ENCODE measurements at regions not wholly inside any gene's neighbourhood (a gene's known extent, or its start where the extent isn't known, plus 50 kb on each side); places are given as distances from the start of the nearest gene placed in this dataset.
"Not testable (repeated sequence)": the region's sequence is repeated elsewhere in the genome, so short reads cannot be mapped to it uniquely, and the experiment has no call there.

DNA sequence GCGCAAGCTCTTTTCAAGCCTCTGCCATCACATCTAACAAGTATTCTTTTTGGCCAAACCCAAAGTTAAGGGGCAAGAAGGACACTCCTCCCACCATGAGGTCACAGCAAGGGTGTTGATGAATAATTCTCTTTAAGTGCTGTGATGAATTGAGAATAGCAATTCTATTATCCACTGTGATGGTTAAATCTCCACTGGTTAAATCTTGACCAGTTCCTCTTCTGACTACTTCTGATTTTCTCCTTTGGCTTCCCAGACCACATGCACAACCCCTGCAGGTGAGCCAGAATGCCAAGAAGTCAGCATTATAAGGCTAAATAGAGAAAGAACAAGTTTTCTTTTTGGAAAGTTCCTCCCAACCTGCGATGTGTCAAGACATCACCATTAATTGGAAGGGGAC, 90.6 kb upstream of the BCL2L14 start:
- no peak for DNase-seq

GRCh38 chr12:11981121-11981733, 89.5 kb upstream of the BCL2L14 start:
- DNase-seq, result peak; percentile 46

GRCh38 chr12:11984417-11984816, 86.3 kb upstream of the BCL2L14 start:
- DNase-seq, result no peak

DNA sequence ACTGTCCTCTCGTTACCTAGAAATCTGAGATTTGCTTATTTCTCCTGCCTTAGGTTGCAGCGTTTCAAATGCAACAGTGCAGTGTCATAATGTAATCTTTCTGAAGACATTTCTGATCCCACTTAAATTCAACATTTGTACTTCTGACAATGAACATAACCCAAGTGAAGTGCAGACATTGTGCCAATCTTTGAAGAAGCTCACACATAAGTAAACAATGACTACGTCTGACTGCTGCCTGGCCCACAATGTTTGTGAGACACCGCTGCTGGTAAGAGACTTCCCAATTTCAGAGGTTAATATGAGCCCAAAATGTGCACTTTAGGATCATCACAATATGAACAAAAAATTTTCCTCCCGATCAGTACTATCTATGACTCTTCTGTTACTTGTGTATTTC, 84.6 kb upstream of the BCL2L14 start:
- no peak for DNase-seq

DNA sequence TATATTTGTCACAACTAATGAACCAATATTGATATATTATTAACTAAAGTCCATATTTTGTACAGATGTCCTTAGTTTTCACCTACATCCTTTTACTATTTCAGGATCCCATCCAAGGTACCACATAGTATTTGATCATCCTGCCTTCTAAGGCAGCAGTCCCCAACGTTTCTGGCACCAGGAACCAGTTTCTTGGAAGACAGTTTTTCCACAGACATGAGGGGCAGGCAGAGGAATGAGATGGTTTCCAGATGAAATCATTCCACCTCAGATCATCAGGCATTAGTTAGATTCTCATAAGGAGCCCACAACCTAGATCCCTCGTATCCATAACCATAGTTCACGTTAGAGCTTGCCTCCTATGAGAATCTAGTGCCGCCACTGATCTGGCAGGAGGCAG, 82.8 kb upstream of the BCL2L14 start:
- DNase-seq, result no peak

- no peak for DNase-seq
Observed at GRCh38 chr12:11991604-11992003, 79.1 kb upstream of the BCL2L14 start.

- DNase-seq, result no peak
Observed at GRCh38 chr12:11992515-11992914, 78.2 kb upstream of the BCL2L14 start.

DNA sequence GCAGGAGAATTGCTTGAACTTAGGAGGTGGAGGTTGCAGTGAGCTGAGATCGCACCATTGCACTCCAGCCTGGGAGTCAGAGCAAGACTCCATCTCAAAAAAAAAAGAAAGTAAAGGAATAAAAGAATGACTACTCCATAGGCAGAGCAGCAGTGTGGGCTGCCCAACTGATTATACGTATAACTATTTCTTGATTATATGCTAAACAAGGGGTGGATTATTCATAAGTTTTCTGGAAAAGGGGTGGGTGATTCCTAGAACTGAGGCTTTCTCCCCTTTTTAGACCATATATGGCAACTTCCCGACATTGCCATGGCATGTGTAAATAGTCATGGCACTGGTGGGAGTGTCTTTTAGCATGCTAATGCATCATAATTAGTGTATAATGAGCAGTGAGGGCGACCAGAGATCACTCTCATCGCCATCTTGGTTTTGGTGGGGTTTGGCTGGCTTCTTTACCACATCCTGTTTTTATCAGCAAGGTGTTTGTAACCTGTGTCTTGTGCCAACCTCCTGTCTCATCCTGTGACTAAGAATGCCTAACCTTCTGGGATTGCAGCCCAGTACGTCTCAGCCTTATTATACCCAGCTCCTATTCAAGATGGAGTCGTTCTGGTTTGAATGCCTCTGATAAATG, 72.3 kb upstream of the BCL2L14 start:
- not testable (repeated sequence) for DNase-seq

DNA sequence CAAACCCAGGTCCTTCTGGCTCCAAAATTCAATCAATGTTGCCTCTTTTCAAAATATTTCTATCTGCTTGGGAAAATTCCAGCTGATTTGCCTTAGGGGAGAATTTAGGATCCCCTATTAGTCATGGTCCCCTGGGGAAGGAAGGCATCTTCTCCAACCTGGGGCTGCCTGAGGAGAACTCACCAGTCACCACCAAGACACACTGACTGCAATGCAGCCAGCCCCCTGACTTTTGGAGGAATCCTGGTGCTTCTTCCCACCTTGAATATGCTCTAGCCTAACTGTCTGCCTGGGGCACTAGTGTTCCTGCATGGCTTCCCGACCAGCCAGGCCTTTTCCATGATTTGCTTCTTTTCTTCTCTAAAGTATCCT, 71.8 kb upstream of the BCL2L14 start:
- DNase-seq, result no peak

DNA sequence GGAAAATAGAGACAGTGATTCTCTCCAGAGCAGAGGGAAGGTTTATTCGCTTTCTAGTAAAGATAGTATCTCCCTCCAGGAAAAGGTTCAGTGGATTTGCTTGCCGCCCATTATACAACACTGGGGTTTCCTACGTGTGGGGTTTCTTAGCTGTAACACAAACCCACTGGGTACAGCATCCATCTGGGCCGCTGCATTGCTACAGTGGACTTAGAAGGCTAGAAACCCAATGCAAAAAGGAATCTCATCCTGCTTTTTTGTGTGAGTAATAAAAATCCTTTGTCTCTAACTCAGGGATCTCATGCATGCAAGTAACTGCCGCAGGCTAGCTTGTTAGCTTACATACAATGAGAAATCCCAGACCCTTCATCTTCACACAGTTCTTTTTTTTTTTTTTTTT, 67.1 kb upstream of the BCL2L14 start:
- DNase-seq, result no peak

- no peak for DNase-seq
Observed at GRCh38 chr12:12004524-12004923, 66.2 kb upstream of the BCL2L14 start.

DNA sequence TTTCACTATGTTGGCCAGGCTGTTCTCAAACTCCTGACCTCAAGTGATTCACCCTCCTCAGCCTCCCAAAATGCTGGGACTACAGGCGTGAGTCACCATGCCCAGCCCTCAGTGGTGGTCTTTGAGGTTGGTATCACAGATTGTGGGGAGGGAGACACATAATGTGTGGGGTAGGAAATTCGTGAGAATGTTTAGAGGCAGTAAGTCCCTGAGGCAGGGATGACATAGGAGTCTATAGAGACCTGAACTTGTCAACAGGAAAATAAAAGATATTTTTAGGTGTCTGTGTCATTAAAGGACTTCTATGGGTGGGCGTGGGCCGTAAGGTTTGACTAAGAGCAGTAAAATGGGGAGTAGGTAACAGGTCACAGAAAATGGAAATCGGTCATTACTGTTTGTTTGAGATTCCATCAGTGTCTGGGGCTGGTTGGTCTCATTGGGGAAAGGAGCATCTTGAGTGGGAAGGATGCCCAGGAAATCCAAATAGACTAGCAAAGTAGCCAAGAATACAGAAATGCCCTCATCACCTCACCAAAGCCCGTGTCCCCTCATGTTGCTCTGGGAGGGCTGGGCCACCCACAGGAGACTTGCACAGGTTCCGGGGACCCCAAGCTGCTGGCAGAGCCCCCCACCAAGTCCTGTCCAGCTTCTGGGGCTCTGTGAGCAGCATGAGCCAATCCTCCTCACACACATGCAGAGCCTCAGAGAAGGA, 63.6 kb upstream of the BCL2L14 start:
- DNase-seq, result peak; percentile 55

DNA sequence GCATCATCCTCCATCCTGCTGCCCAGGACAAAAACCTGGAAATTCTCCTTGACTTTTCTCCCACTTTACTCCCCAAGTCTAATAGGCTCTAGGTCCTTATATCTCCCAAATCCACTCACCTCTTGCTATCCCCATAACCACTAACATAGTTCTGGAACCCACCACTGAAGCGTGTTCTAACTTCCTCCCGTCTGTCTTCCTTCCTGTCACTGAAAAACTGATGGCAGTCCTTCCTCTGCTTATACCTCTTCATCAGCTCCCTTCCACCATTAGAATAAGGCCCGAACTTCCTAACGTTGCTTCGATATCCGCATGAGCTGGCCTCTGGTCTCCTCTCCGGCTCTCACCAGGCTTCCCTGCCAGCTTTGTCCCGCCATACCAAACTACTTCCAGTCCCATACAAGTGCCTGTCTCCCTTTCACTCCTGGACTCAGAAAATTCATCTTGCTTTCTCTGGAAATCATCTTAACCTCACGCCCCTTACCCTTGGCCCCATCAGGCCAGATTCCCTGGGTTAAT, 63.0 kb upstream of the BCL2L14 start:
- DNase-seq, result no peak

- DNase-seq, result no peak
Observed at GRCh38 chr12:12008232-12008850, 62.4 kb upstream of the BCL2L14 start.

- DNase-seq, result no peak
Observed at GRCh38 chr12:12008931-12009611, 61.7 kb upstream of the BCL2L14 start.

GRCh38 chr12:12009749-12010276, 60.9 kb upstream of the BCL2L14 start:
- DNase-seq, result not testable (repeated sequence)

DNA sequence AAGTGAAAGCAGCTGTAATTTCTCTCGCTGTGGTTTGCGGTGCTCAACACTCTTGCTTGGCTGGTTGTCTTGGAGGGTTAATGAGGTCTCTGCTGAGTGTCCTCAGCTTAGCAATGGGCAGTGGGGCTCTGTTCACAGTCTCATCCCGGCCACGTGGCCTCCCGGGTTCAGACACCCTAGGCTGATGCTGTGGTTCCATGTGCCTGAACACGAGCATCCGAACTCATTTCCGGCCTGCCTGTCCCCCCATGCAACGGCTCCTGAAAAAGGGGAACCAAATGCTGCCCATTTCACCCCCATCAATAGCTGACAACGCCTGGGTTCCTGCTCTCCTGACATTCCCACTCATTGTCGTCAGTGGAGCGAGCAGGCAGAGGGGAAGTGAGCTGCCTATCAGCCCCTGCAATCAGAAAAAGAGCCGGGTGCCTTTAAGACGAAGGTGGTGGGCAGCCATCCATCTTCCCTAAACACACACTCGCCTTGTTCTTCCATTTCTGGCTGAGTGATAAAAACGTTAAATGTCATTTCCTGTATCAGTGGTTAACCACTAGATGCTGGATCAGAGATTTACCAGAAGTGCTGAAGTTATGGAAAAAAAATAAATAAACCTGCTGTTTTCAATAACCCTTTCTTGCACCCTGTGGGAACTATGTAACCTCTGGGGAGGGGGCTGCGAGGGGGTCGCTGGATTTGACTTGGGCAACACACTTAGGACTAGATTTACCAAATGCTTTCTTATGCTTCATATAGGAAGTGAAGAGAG, 60.3 kb upstream of the BCL2L14 start:
- peak; percentile 47 for DNase-seq

GRCh38 chr12:12011880-12012260, 58.9 kb upstream of the BCL2L14 start:
- no peak for DNase-seq

GRCh38 chr12:12015073-12015685, 55.6 kb upstream of the BCL2L14 start:
- DNase-seq, result no peak

GRCh38 chr12:12016284-12017100, 54.2 kb upstream of the BCL2L14 start:
- DNase-seq, result no peak

DNA sequence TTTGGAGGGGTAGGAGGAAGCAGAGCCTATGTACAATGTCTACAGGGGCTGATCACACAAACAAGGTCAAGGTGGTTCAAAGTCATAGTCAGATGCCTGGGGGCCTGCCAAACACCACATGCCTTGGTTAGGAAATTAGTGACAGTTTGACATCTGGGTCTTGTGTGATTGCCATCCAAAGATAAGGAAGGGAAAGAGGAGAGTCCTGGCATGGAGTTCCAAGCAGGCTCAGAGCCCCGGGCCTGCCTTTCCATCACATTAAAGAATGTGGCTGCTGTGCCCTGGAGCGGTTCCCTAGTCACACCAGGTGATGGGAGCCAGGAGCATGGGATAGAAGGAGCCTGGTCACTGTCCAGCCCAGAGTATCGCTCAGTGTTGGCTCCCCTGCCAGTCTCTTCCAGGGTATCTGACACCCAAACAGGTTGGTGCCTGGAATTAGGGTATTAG, 53.6 kb upstream of the BCL2L14 start:
- DNase-seq, result no peak

Measured in activated CD4-positive, CD25-positive, alpha-beta regulatory T cell treated with anti-CD3 and anti-CD28 coated beads, Interleukin-2, amount 50 U/mL, for 72 hours (primary cell).